HepG2 (cell line): ENCODE measurements at regions not wholly inside any gene's neighbourhood (a gene's known extent, or its start where the extent isn't known, plus 50 kb on each side); places are given as distances from the start of the nearest gene placed in this dataset.

ENCODE experiments used
- ATAC-seq: fragments of 200-7000 bp; cut with Tn5 transposase; 3 replicates; pipeline ENCODE4 v1.9.1; 2020; ENCODE audit warnings: mild to moderate bottlenecking, moderate library complexity
- BruUV-seq: library from RNA; stranded (reverse); fragments of 400-500 nt; replicated peaks from 2 replicates; lab custom pipeline; 2021; lab: Mats Ljungman, UMichigan
- CTCF ChIA-PET: fragments of 300-600 bp; formaldehyde crosslinking; extraction: SDS; loops from one replicate; lab custom pipeline; 2021; ENCODE audit warnings: low total read pairs, inconsistent platforms, low intra/inter-chr PET ratio; lab: Yijun Ruan, JAX
- POLR2A ChIA-PET: fragments of 350-600 bp; sonication (Branson Sonifier 250); formaldehyde crosslinking; loops from one replicate; lab custom pipeline; 2020; ENCODE audit warnings: antibody characterized with exemption, inconsistent platforms; lab: Yijun Ruan, JAX
- DNase-seq: peaks from one replicate; pipeline ENCODE4 v3.0.0-alpha.2; 2015; ENCODE audit warnings: low spot score
- FAIRE-seq: peaks from 3 replicates; lab custom pipeline; 2011; peaks lifted over from hg19 to GRCh38; lab: Jason Lieb, UNC
- H2AFZ ChIP-seq: one replicate; pipeline ENCODE4 v1.6.1; 2011; ENCODE audit warnings: low read length, inconsistent platforms
- H3K27ac ChIP-seq: fragments of 300-600 bp; 3 replicates; pipeline ENCODE4 v1.8.0; 2011; ENCODE audit warnings: mixed run types, mild to moderate bottlenecking, mixed read lengths, low read length, inconsistent platforms; ENCODE audit not compliant: insufficient read depth; ENCODE audit errors: extremely low read length
- H3K27me3 ChIP-seq, 2 experiments: fragments of 200-600 bp in 1 of 2; 2 replicates in 1 of 2; 3 replicates in 1 of 2; pipeline versions ENCODE4 v1.6.0 to v1.8.0; 2011; ENCODE audit warnings: low read length in 2 of 2, mild to moderate bottlenecking in 2 of 2, moderate library complexity in 2 of 2, inconsistent platforms in 1 of 2; ENCODE audit not compliant: insufficient read depth in 2 of 2, control insufficient read depth in 1 of 2
- H3K36me3 ChIP-seq, 2 experiments: fragments of 200-600 bp in 1 of 2; replicated peaks in 1 of 2; 2 replicates in 1 of 2; 3 replicates in 1 of 2; pipeline versions ENCODE4 v1.5.1 to v1.8.0; 2011; ENCODE audit warnings: low read length in 2 of 2, inconsistent platforms in 1 of 2; ENCODE audit not compliant: insufficient read depth in 2 of 2, control insufficient read depth in 1 of 2
- H3K4me1 ChIP-seq: 2 replicates; pipeline ENCODE4 v1.5.1; 2012; ENCODE audit warnings: low read length, inconsistent platforms; ENCODE audit not compliant: insufficient read depth
- H3K4me2 ChIP-seq: 2 replicates; pipeline ENCODE4 v1.6.0; 2011; ENCODE audit warnings: low read depth, low read length, inconsistent platforms
- H3K4me3 ChIP-seq, 3 experiments: fragments of 200-600 bp in 1 of 3; sonication (generic), shearing (Covaris generic) in 1 of 3; replicated peaks in 1 of 3; 2 replicates each; pipeline ENCODE4 v1.5.1; 2011 to 2016; ENCODE audit warnings: low read length in 3 of 3, inconsistent platforms in 2 of 3, low read depth in 2 of 3, mild to moderate bottlenecking in 2 of 3, control low read depth in 1 of 3, mixed read lengths in 1 of 3; ENCODE audit not compliant: insufficient read depth in 1 of 3
- H3K79me2 ChIP-seq: one replicate; pipeline ENCODE4 v1.6.1; 2011; ENCODE audit warnings: low read length, inconsistent platforms; ENCODE audit not compliant: insufficient read depth
- H3K9ac ChIP-seq: 2 replicates; pipeline ENCODE4 v1.6.0; 2011; ENCODE audit warnings: mild to moderate bottlenecking, low read depth, low read length, inconsistent platforms; ENCODE audit not compliant: insufficient read depth
- H3K9me3 ChIP-seq: 2 replicates; pipeline ENCODE4 v1.5.1; 2012; ENCODE audit warnings: mild to moderate bottlenecking, low read length
- H4K20me1 ChIP-seq: 2 replicates; pipeline ENCODE4 v1.6.0; 2011; ENCODE audit warnings: inconsistent platforms, mild to moderate bottlenecking, low read length, moderate library complexity; ENCODE audit not compliant: insufficient read depth
- ARID2 ChIP-seq: sonication (generic); formaldehyde crosslinking; IDR thresholded peaks from 2 replicates; pipeline ENCODE4 v1.8.1; 2022; ENCODE audit warnings: mild to moderate bottlenecking, missing genetic modification reagents, borderline replicate concordance
- DR1 ChIP-seq: sonication (generic); formaldehyde crosslinking; IDR thresholded peaks from 2 replicates; pipeline ENCODE4 v1.8.0; 2021; ENCODE audit warnings: mild to moderate bottlenecking, missing genetic modification reagents, inconsistent platforms
- FOXP4 ChIP-seq: sonication (generic); formaldehyde crosslinking; IDR thresholded peaks from 2 replicates; pipeline ENCODE4 v1.4.0; 2020; ENCODE audit warnings: missing genetic modification reagents
- GMEB1 ChIP-seq: sonication (generic); formaldehyde crosslinking; IDR thresholded peaks from 2 replicates; pipeline ENCODE4 v1.5.1; 2020; ENCODE audit warnings: missing genetic modification reagents, mild to moderate bottlenecking, borderline replicate concordance
- KLF6 ChIP-seq: IDR thresholded peaks from 2 replicates; pipeline ENCODE4 v1.8.0; 2016; ENCODE audit warnings: missing biosample characterization, missing genetic modification reagents
- MEIS2 ChIP-seq: sonication (generic); formaldehyde crosslinking; IDR thresholded peaks from 2 replicates; pipeline ENCODE4 v1.9.0; 2021; ENCODE audit warnings: mild to moderate bottlenecking, missing genetic modification reagents
- RBM22 ChIP-seq: fragments of 200-400 bp; formaldehyde crosslinking; optimal IDR thresholded peaks from 2 replicates; pipeline ENCODE3; 2017; ENCODE audit warnings: mild to moderate bottlenecking, low read length, moderate library complexity
- SALL1 ChIP-seq: sonication (generic); formaldehyde crosslinking; IDR thresholded peaks from 2 replicates; pipeline ENCODE4 v1.8.0; 2022; ENCODE audit warnings: mild to moderate bottlenecking, missing genetic modification reagents
- XRCC5 ChIP-seq: fragments of 200-400 bp; formaldehyde crosslinking; optimal IDR thresholded peaks from 2 replicates; pipeline ENCODE3; 2017; ENCODE audit warnings: mild to moderate bottlenecking, low read length
- ZNF280D ChIP-seq: sonication (generic); formaldehyde crosslinking; IDR thresholded peaks from 2 replicates; pipeline ENCODE4 v1.5.1; 2020; ENCODE audit warnings: mild to moderate bottlenecking, missing genetic modification reagents
- ZNF790 ChIP-seq: sonication (generic); formaldehyde crosslinking; IDR thresholded peaks from 2 replicates; pipeline ENCODE4 v1.8.0; 2022; ENCODE audit warnings: missing genetic modification reagents, mild to moderate bottlenecking, borderline replicate concordance
- ZSCAN22 ChIP-seq: sonication (generic); formaldehyde crosslinking; IDR thresholded peaks from 2 replicates; pipeline ENCODE4 v1.4.0; 2020; ENCODE audit warnings: mild to moderate bottlenecking, missing genetic modification reagents
- ZSCAN31 ChIP-seq: sonication (generic); formaldehyde crosslinking; IDR thresholded peaks from 2 replicates; pipeline ENCODE4 v1.5.0; 2020; ENCODE audit warnings: low read depth, mild to moderate bottlenecking, missing genetic modification reagents
- WGBS: methylation state at CpG from one replicate; pipeline ENCODE4 v1.1.6; 2017; ENCODE audit warnings: low lambda C conversion rate; 5-methylcytosine and 5-hydroxymethylcytosine counted together
- in situ Hi-C: cut with HindIII; loops from 2 replicates; pipeline ENCODE4 v1.10.0; 2017; ENCODE audit warnings: low pct_unique_long_range_greater_than_20kb; ENCODE audit not compliant: extremely low pct_ligation_motif_present
- intact Hi-C: fragments of 100-400 bp; cut with micrococcal nuclease; formaldehyde crosslinking; loops from one replicate; pipeline ENCODE4 v1.10.0; 2022; ENCODE audit not compliant: unreplicated experiment
- TF ChIP-seq, protein P1 (sequence below): sonication (generic); formaldehyde crosslinking; IDR thresholded peaks from 2 replicates; pipeline ENCODE4 v1.4.0; 2020; ENCODE audit warnings: missing genetic modification reagents
- TF ChIP-seq, protein P2 (sequence below): sonication (generic); formaldehyde crosslinking; IDR thresholded peaks from 2 replicates; pipeline ENCODE4 v1.8.0; 2022; ENCODE audit warnings: mild to moderate bottlenecking, missing genetic modification reagents, moderate library complexity

DNA sequence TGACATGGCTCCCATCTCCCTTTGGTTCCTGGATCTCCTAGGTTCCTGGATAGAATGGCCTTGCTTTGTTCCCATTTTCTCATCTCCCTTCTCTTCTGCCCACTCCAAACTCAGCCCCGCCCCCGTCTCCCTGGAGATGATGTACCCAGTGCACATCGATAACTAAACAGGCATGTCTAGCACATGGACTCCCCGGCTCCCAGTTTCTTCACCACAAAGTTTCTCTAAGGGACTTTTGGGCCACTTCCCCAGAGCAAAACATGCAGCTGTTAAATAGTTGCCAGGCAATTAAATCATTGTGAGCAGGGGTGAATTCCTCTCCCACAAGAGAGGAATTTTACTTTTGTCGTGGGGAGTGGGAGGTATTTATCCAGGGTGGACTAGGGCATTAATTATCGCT lies 259.0 kb downstream of the GADD45G start:
- no TSS peak for BruUV-seq
- Histone ChIP-seq H3K36me3 (no peaks in the 10 kb centered on the region), H3K4me1 (no peaks in the 10 kb centered on the region), H3K79me2 (no peaks in the 10 kb centered on the region), H3K4me3 (no peak overlapping the region), H3K4me2 (no peak overlapping the region), H3K9me3 (no peaks in the 10 kb centered on the region), H3K9ac (no peak overlapping the region), H2AFZ (no peak overlapping the region), H4K20me1 (no peaks in the 10 kb centered on the region), H3K27ac (no peak overlapping the region), H3K27me3 (peaks cover 1 to 3% of the 10 kb centered on the region in 2 experiments; a peak in 1 of 5 replicates)
- FAIRE-seq (no peak), ATAC-seq (no peak), DNase-seq (no peak)
- POLR2A ChIA-PET, result no interaction called here
- in situ Hi-C loops, result no loop called here
- intact Hi-C loops, result no loop called here
- CTCF ChIA-PET, result no interaction called here
- WGBS, result 10% methylated on average over 6 of the region's 6 CpGs
- no peak for TF ChIP-seq SALL1 (CRISPR knock-in tag)
- TF ChIP-seq, protein P1, sequence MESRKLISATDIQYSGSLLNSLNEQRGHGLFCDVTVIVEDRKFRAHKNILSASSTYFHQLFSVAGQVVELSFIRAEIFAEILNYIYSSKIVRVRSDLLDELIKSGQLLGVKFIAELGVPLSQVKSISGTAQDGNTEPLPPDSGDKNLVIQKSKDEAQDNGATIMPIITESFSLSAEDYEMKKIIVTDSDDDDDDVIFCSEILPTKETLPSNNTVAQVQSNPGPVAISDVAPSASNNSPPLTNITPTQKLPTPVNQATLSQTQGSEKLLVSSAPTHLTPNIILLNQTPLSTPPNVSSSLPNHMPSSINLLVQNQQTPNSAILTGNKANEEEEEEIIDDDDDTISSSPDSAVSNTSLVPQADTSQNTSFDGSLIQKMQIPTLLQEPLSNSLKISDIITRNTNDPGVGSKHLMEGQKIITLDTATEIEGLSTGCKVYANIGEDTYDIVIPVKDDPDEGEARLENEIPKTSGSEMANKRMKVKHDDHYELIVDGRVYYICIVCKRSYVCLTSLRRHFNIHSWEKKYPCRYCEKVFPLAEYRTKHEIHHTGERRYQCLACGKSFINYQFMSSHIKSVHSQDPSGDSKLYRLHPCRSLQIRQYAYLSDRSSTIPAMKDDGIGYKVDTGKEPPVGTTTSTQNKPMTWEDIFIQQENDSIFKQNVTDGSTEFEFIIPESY, result no peak
- TF ChIP-seq FOXP4 (CRISPR knock-in tag), result no peak
- TF ChIP-seq, protein P2, sequence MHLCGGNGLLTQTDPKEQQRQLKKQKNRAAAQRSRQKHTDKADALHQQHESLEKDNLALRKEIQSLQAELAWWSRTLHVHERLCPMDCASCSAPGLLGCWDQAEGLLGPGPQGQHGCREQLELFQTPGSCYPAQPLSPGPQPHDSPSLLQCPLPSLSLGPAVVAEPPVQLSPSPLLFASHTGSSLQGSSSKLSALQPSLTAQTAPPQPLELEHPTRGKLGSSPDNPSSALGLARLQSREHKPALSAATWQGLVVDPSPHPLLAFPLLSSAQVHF (CRISPR knock-in tag), result no peak
- no peak for TF ChIP-seq ZNF790 (CRISPR knock-in tag)
- no peak for TF ChIP-seq DR1 (CRISPR knock-in tag)
- TF ChIP-seq GMEB1 (CRISPR knock-in tag), result no peak
- no peak for TF ChIP-seq ZNF280D
- no peak for TF ChIP-seq XRCC5
- TF ChIP-seq ZSCAN31 (CRISPR knock-in tag), result no peak
- no peak for TF ChIP-seq MEIS2
- no peak for TF ChIP-seq ARID2
- TF ChIP-seq ZSCAN22, result no peak
- no peak for TF ChIP-seq KLF6 (CRISPR knock-in tag)
- no peak for TF ChIP-seq RBM22
